Lung (tissue), 11 donors: ENCODE measurements at regions not wholly inside any gene's neighbourhood (a gene's known extent, or its start where the extent isn't known, plus 50 kb on each side); places are given as distances from the start of the nearest gene placed in this dataset.

ENCODE experiments used
- ATAC-seq: fragments of 200-7000 bp; cut with Tn5 transposase; one replicate; pipeline ENCODE4 v1.9.1; 2020; ENCODE audit warnings: moderate number of reproducible peaks; ENCODE audit not compliant: insufficient read depth, low FRiP score
- DNase-seq, 3 donors: peaks; one replicate each; pipeline ENCODE4 v3.0.0-alpha.2; 2013 to 2017
- H3K27ac ChIP-seq, 2 donors: one replicate each; pipeline ENCODE4 v1.5.1; 2013; ENCODE audit warnings: mild to moderate bottlenecking in 2 of 2, moderate library complexity in 2 of 2, control low read depth in 1 of 2, inconsistent platforms in 1 of 2, low read depth in 1 of 2, low read length in 1 of 2
- H3K27me3 ChIP-seq, 3 donors: one replicate each; pipeline ENCODE4 v1.5.1; 2013; ENCODE audit warnings: low read length in 2 of 3; ENCODE audit not compliant: control insufficient read depth in 3 of 3, insufficient read depth in 3 of 3
- H3K36me3 ChIP-seq, 4 donors: one replicate each; pipeline ENCODE4 v1.5.1; 2013; ENCODE audit warnings: low read length in 4 of 4, mild to moderate bottlenecking in 1 of 4, moderate library complexity in 1 of 4; ENCODE audit not compliant: control insufficient read depth in 4 of 4, insufficient read depth in 4 of 4
- H3K4me1 ChIP-seq, 5 donors: one replicate each; pipeline ENCODE4 v1.5.1; 2013; ENCODE audit warnings: low read length in 5 of 5, mild to moderate bottlenecking in 2 of 5, moderate library complexity in 1 of 5; ENCODE audit not compliant: control insufficient read depth in 5 of 5, insufficient read depth in 5 of 5
- H3K4me3 ChIP-seq: one replicate; pipeline ENCODE4 v1.5.1; 2013; ENCODE audit warnings: mild to moderate bottlenecking, control low read depth, moderate library complexity
- H3K9ac ChIP-seq, 2 donors: one replicate each; pipeline ENCODE4 v1.5.1; 2013; ENCODE audit warnings: low read length in 2 of 2, control low read depth in 1 of 2; ENCODE audit not compliant: insufficient read depth in 1 of 2
- H3K9me3 ChIP-seq, 4 donors: one replicate each; pipeline ENCODE4 v1.5.1; 2013; ENCODE audit warnings: low read length in 3 of 4, mild to moderate bottlenecking in 1 of 4, moderate library complexity in 1 of 4; ENCODE audit not compliant: control insufficient read depth in 4 of 4, insufficient read depth in 3 of 4
- CTCF ChIP-seq: IDR thresholded peaks from 2 replicates; pipeline ENCODE4 v1.5.1; 2012; ENCODE audit warnings: mild to moderate bottlenecking; ENCODE audit errors: control extremely low read depth, extremely low read depth
- whole genome bisulfite sequencing, 2 donors: extraction: QIAGEN DNeasy Blood & Tissue Kit; methylation state at CpG; one replicate each; pipeline ENCODE4 v1.1.7; 2013; 5-methylcytosine and 5-hydroxymethylcytosine counted together
- donor health status: control.
- donor health status: control.
- donor health status: Bipolar disorder and iron deficiency.
- donor health status: healthy.
- donor health status: DM: yes; HTN: yes; CAD: no.

GRCh38 chr13:46951516-46951915 is 54.7 kb upstream of the HTR2A start:
- no peak for TF ChIP-seq CTCF
- no peaks in the 10 kb centered on the region for H3K36me3 ChIP-seq
- H3K27me3 ChIP-seq, result no peaks in the 10 kb centered on the region
- no peaks in the 10 kb centered on the region for H3K4me1 ChIP-seq
- DNase-seq (no peak), ATAC-seq (no peak)
- H3K9me3 ChIP-seq, result no peaks in the 10 kb centered on the region
- no peak overlapping the region for H3K9ac ChIP-seq
- WGBS, 2 donors, result 78 to 90% methylated on average over 6 of the region's 6 CpGs
- H3K27ac ChIP-seq, result no peak overlapping the region
- no peak overlapping the region for H3K4me3 ChIP-seq

DNA sequence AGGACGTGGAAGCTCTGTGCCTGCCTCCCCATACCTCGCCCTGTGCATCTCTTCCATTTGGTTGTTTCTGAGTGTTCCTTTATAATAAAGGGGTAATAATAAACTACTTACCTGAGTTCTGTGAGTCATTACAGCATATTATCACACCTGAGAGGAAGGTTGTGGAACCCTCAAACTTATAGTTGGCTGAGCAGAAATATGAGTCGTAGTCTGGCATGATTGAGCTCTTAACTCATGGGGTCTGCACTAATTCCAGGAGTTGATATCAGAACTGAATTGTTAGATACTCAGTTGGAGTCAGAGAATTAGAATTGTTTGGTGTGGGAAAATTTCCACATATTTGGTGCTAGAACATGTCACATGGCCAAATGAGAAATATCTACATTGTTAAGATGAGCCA is 52.4 kb upstream of the HTR2A start:
- TF ChIP-seq CTCF, result no peak
- Histone ChIP-seq H3K4me3 (no peak overlapping the region), H3K36me3 (no peaks in the 10 kb centered on the region), H3K27ac (no peak overlapping the region), H3K9me3 (peaks cover 0 to 5% (median 0%) of the 10 kb centered on the region in 4 donors), H3K9ac (no peak overlapping the region), H3K27me3 (no peaks in the 10 kb centered on the region), H3K4me1 (no peaks in the 10 kb centered on the region)
- 95 to 96% methylated on average over 3 of the region's 3 CpGs for WGBS, 2 donors
- DNase-seq, result no peak
- ATAC-seq, result no peak

DNA sequence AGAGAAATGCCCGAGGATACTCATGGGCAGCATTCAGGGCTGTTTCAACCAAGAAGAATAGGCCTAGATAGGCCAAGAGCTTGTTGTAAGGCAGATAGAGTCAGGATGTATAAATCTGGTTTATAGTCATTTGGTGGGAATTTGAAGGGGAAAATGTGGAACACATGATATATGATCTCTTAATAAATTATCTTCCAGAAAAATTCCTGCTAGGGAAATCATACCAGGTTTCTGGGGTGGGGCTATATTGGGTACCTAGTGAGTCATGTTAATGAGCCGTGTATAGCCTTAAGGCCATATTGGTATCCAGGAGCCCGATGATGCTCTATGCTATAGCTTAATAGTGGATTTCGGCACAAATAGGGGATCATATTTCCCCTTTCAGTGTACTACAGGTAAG is 51.5 kb upstream of the HTR2A start:
- WGBS, 2 donors, result 87 to 92% methylated on average over 4 of the region's 4 CpGs
- no peak for ATAC-seq
- TF ChIP-seq CTCF, result no peak

More for the DNA sequence above, 51.5 kb upstream of the HTR2A start:
- H3K4me1 ChIP-seq, result no peaks in the 10 kb centered on the region
- DNase-seq, result no peak
- H3K27ac ChIP-seq, result no peak overlapping the region
- H3K4me3 ChIP-seq, result no peak overlapping the region
- H3K9me3 ChIP-seq, result peaks cover 0 to 5% (median 0%) of the 10 kb centered on the region in 4 donors
- H3K27me3 ChIP-seq, result no peaks in the 10 kb centered on the region
- no peaks in the 10 kb centered on the region for H3K36me3 ChIP-seq
- H3K9ac ChIP-seq, result no peak overlapping the region
